ENCODE measurements at regions not wholly inside any gene's neighbourhood (a gene's known extent, or its start where the extent isn't known, plus 50 kb on each side); places are given as distances from the start of the nearest gene placed in this dataset.

- TF ChIP-seq CTBP1 (IDR thresholded peaks at IDR 0.05; ENCODE audit: borderline replicate concordance) (no peak), SP1 (IDR thresholded peaks at IDR 0.05) (no peak), L3MBTL2 (conservative IDR thresholded peaks at IDR 0.05) (no peak), FOXK2 (IDR thresholded peaks at IDR 0.05) (no peak), ELF4 (IDR thresholded peaks at IDR 0.05) (no peak), FOXM1 (IDR thresholded peaks at IDR 0.05; ENCODE audit: borderline replicate concordance) (no peak), SUZ12 (IDR thresholded peaks at IDR 0.05) (no peak), TARDBP (IDR thresholded peaks at IDR 0.05) (no peak), ZNF384 (IDR thresholded peaks at IDR 0.05) (no peak), BHLHE40 (IDR thresholded peaks at IDR 0.05; ENCODE audit: borderline replicate concordance) (no peak), ARNT (IDR thresholded peaks at IDR 0.05) (no peak), LEF1 (IDR thresholded peaks at IDR 0.05; ENCODE audit: borderline replicate concordance) (no peak)
- TF ChIP-seq, protein P1, sequence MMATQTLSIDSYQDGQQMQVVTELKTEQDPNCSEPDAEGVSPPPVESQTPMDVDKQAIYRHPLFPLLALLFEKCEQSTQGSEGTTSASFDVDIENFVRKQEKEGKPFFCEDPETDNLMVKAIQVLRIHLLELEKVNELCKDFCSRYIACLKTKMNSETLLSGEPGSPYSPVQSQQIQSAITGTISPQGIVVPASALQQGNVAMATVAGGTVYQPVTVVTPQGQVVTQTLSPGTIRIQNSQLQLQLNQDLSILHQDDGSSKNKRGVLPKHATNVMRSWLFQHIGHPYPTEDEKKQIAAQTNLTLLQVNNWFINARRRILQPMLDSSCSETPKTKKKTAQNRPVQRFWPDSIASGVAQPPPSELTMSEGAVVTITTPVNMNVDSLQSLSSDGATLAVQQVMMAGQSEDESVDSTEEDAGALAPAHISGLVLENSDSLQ (IDR thresholded peaks at IDR 0.05) = no peak
These were observed 227.5 kb upstream of the CNTN5 start for GRCh38 chr11:98793276-98793675.
